ENCODE measurements at regions not wholly inside any gene's neighbourhood (a gene's known extent, or its start where the extent isn't known, plus 50 kb on each side); places are given as distances from the start of the nearest gene placed in this dataset.

GRCh38 chr4:138572007-138572406 lies 329.9 kb upstream of the SLC7A11 start:
- H3K27me3 Mint-ChIP-seq (ENCODE audit: unreplicated experiment), result no peaks in the 10 kb centered on the region
- no peak for TF ChIP-seq CTCF (IDR thresholded peaks at IDR 0.05)
- H3K4me3 Mint-ChIP-seq (ENCODE audit: unreplicated experiment), result no peak overlapping the region
- DNase-seq (ENCODE audit: extremely low spot score, unreplicated experiment), result no peak
- peaks cover 25% of the 10 kb centered on the region for H3K4me1 Mint-ChIP-seq (ENCODE audit: unreplicated experiment)
- H3K36me3 Mint-ChIP-seq (ENCODE audit: unreplicated experiment), result peaks cover 3% of the 10 kb centered on the region
- peak overlapping the region; percentile 31 for H3K27ac Mint-ChIP-seq (ENCODE audit: unreplicated experiment)
- H3K9me3 Mint-ChIP-seq (ENCODE audit: unreplicated experiment), result no peaks in the 10 kb centered on the region

- peaks cover 19% of the 10 kb centered on the region for H3K4me1 Mint-ChIP-seq (ENCODE audit: unreplicated experiment)
- no peak for DNase-seq (ENCODE audit: extremely low spot score, unreplicated experiment)
- no peak overlapping the region for H3K27ac Mint-ChIP-seq (ENCODE audit: unreplicated experiment)
- H3K36me3 Mint-ChIP-seq (ENCODE audit: unreplicated experiment), result no peaks in the 10 kb centered on the region
- no peaks in the 10 kb centered on the region for H3K27me3 Mint-ChIP-seq (ENCODE audit: unreplicated experiment)
- no peak for TF ChIP-seq CTCF (IDR thresholded peaks at IDR 0.05)
- no peaks in the 10 kb centered on the region for H3K9me3 Mint-ChIP-seq (ENCODE audit: unreplicated experiment)
- no peak overlapping the region for H3K4me3 Mint-ChIP-seq (ENCODE audit: unreplicated experiment)
These were observed 325.5 kb upstream of the SLC7A11 start for GRCh38 chr4:138567696-138568095.

- DNase-seq (ENCODE audit: extremely low spot score, unreplicated experiment), result no peak
- H3K9me3 Mint-ChIP-seq (ENCODE audit: unreplicated experiment), result no peaks in the 10 kb centered on the region
- no peaks in the 10 kb centered on the region for H3K36me3 Mint-ChIP-seq (ENCODE audit: unreplicated experiment)
- no peak overlapping the region for H3K27ac Mint-ChIP-seq (ENCODE audit: unreplicated experiment)
- no peak overlapping the region for H3K4me3 Mint-ChIP-seq (ENCODE audit: unreplicated experiment)
- H3K4me1 Mint-ChIP-seq (ENCODE audit: unreplicated experiment), result peaks cover 27% of the 10 kb centered on the region
- H3K27me3 Mint-ChIP-seq (ENCODE audit: unreplicated experiment), result no peaks in the 10 kb centered on the region
- no peak for TF ChIP-seq CTCF (IDR thresholded peaks at IDR 0.05)
These were observed 323.4 kb upstream of the SLC7A11 start for GRCh38 chr4:138565576-138565975.

DNA sequence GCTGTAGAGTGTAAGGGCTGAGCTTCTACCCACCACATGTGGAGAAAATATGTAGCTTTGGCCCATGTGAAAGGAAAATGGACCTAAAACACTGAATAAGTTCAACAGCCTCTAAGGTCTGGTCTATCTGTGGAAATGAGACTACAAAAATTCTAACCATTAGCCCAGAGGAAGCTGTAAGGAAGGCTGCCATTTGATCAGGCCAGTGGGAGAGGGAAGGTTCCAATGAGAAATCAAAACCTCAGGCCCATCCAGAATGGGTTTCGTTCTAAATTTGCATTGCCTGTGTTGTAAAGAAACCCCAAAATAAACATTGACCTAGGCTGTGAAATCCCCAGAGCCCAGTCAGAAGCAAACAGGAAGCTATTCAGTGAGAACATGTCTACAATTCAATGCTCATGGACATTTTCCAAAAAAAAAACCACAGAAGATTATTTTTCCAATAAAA lies 320.4 kb upstream of the SLC7A11 start:
- no peak for TF ChIP-seq CTCF (IDR thresholded peaks at IDR 0.05)
- DNase-seq (ENCODE audit: extremely low spot score, unreplicated experiment), result no peak

GRCh38 chr4:138561906-138562305 lies 319.8 kb upstream of the SLC7A11 start:
- TF ChIP-seq CTCF (IDR thresholded peaks at IDR 0.05), result no peak
- Mint-ChIP-seq H3K27ac (ENCODE audit: unreplicated experiment) (peak overlapping the region; percentile 7), H3K4me3 (ENCODE audit: unreplicated experiment) (no peak overlapping the region), H3K4me1 (ENCODE audit: unreplicated experiment) (peaks cover 28% of the 10 kb centered on the region), H3K36me3 (ENCODE audit: unreplicated experiment) (no peaks in the 10 kb centered on the region), H3K9me3 (ENCODE audit: unreplicated experiment) (no peaks in the 10 kb centered on the region), H3K27me3 (ENCODE audit: unreplicated experiment) (no peaks in the 10 kb centered on the region)
- no peak for DNase-seq (ENCODE audit: extremely low spot score, unreplicated experiment)

More for the DNA sequence above, 320.4 kb upstream of the SLC7A11 start:
- Mint-ChIP-seq H3K4me1 (ENCODE audit: unreplicated experiment) (peaks cover 30% of the 10 kb centered on the region), H3K36me3 (ENCODE audit: unreplicated experiment) (no peaks in the 10 kb centered on the region), H3K27ac (ENCODE audit: unreplicated experiment) (peak overlapping the region; percentile 69), H3K9me3 (ENCODE audit: unreplicated experiment) (no peaks in the 10 kb centered on the region), H3K27me3 (ENCODE audit: unreplicated experiment) (no peaks in the 10 kb centered on the region), H3K4me3 (ENCODE audit: unreplicated experiment) (no peak overlapping the region)
